Activated CD4-positive, alpha-beta T cell treated with anti-CD3 and anti-CD28 coated beads, Interleukin-2, amount 10 ng/mL, durations not matched to agents 7 days and 5 days (primary cell): ENCODE measurements at regions not wholly inside any gene's neighbourhood (a gene's known extent, or its start where the extent isn't known, plus 50 kb on each side); places are given as distances from the start of the nearest gene placed in this dataset.
"Not testable (repeated sequence)": the region's sequence is repeated elsewhere in the genome, so short reads cannot be mapped to it uniquely, and the experiment has no call there.

Source experiments
- CTCF ChIA-PET: fragments of 350-600 bp; sonication (Branson Sonifier 250); formaldehyde crosslinking; loops from one replicate; lab custom pipeline; 2021; ENCODE audit warnings: antibody characterized with exemption; lab: Charles Lee
- POLR2A ChIA-PET: fragments of 350-600 bp; sonication (Branson Sonifier 250); formaldehyde crosslinking; loops from one replicate; lab custom pipeline; 2021; ENCODE audit warnings: antibody characterized with exemption; lab: Charles Lee
- DNase-seq: peaks from one replicate; pipeline ENCODE4 v3.0.0-alpha.2; 2020
- H3K27ac Mint-ChIP-seq: one replicate; pipeline ENCODE4 v1.8.0; 2021; ENCODE audit warnings: mild to moderate bottlenecking, moderate library complexity, mixed read lengths
- H3K27me3 Mint-ChIP-seq: one replicate; pipeline ENCODE4 v1.8.0; 2021; ENCODE audit warnings: mixed read lengths
- H3K36me3 Mint-ChIP-seq: one replicate; pipeline ENCODE4 v1.8.0; 2021; ENCODE audit warnings: low read depth, mixed read lengths
- H3K4me1 Mint-ChIP-seq: one replicate; pipeline ENCODE4 v1.8.0; 2021; ENCODE audit warnings: mixed read lengths
- H3K4me3 Mint-ChIP-seq: one replicate; pipeline ENCODE4 v1.8.0; 2021; ENCODE audit warnings: mild to moderate bottlenecking, moderate library complexity, mixed read lengths
- H3K9me3 Mint-ChIP-seq: one replicate; pipeline ENCODE4 v1.8.0; 2021; ENCODE audit warnings: mixed read lengths

- DNase-seq: no peak
- H3K27me3 Mint-ChIP-seq: no peaks in the 10 kb centered on the region
- no peak overlapping the region for H3K27ac Mint-ChIP-seq
- no peak overlapping the region for H3K4me3 Mint-ChIP-seq
- POLR2A ChIA-PET: no interaction called here
- H3K9me3 Mint-ChIP-seq: peaks cover 12% of the 10 kb centered on the region
- H3K4me1 Mint-ChIP-seq: no peaks in the 10 kb centered on the region
- CTCF ChIA-PET: no interaction called here
- no peaks in the 10 kb centered on the region for H3K36me3 Mint-ChIP-seq
These were observed 592.9 kb upstream of the FLRT2 start for GRCh38 chr14:84937016-84937415.

- no peaks in the 10 kb centered on the region for H3K4me1 Mint-ChIP-seq
- no peak for DNase-seq
- no peaks in the 10 kb centered on the region for H3K36me3 Mint-ChIP-seq
- no peaks in the 10 kb centered on the region for H3K27me3 Mint-ChIP-seq
- no peak overlapping the region for H3K27ac Mint-ChIP-seq
- POLR2A ChIA-PET: no interaction called here
- CTCF ChIA-PET: no interaction called here
- H3K9me3 Mint-ChIP-seq: peaks cover 9% of the 10 kb centered on the region
- H3K4me3 Mint-ChIP-seq: no peak overlapping the region
These were observed 592.5 kb upstream of the FLRT2 start for GRCh38 chr14:84937449-84937848.

GRCh38 chr14:84944901-84945300, 585.0 kb upstream of the FLRT2 start:
- CTCF ChIA-PET, H3K4me1 Mint-ChIP-seq, H3K27me3 Mint-ChIP-seq, H3K27ac Mint-ChIP-seq, H3K4me3 Mint-ChIP-seq, H3K36me3 Mint-ChIP-seq, DNase-seq, H3K9me3 Mint-ChIP-seq, POLR2A ChIA-PET: not testable (repeated sequence)

DNA sequence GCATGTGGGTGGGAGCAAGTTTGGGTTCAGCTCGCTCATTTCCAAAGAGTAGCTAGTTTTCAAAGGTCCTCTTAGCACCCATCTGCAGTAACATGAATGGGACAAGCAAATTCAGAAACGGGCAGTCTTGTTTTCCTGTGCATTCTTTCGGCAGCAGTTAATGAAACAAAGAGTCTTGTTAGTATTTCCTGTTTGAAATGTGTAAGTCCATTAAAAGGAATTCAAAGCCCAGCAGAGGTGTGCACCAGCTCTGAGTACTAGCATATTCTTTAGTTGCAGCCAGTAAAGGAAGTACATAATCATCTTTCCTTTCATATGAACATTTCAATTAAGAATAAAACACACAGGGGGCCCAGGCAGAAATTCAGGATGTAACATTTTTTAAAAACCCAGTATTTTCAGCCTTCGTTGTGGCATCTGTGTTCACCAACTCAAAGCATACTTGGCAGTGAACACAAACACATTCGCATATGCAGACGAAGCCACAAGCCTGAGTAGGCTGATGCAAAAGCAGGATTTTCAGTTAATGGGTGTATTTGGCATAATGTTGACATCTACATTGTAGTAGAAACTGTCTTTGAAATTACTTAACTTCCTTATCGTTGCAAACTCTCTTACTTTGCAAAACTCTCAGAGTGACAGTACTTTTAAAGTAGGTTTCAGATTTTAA, 570.0 kb upstream of the FLRT2 start:
- Mint-ChIP-seq H3K4me3 (no peak overlapping the region), H3K27ac (no peak overlapping the region), H3K27me3 (no peaks in the 10 kb centered on the region), H3K4me1 (no peaks in the 10 kb centered on the region), H3K36me3 (no peaks in the 10 kb centered on the region), H3K9me3 (peaks cover 14% of the 10 kb centered on the region)
- CTCF ChIA-PET: no interaction called here
- DNase-seq: no peak
- POLR2A ChIA-PET: no interaction called here

DNA sequence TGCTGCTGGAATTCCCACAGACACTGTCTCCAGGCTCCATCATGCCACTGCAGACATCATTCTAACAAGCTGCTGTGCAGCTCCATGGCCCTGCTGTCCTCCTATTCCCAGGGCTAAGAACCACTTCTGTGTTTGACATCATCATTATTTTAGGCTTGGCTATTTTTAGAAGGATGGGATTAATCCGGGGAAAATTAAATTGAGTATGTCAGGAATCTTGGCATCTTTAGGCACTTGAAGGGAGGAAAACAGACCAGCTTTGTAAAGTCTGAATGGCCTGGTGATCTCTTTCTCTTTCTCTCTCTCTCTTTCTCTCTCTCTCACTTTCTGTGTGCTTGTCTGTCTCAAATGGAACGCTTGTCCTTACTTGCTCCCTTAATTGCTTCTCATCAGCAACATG, 568.3 kb upstream of the FLRT2 start:
- CTCF ChIA-PET: no interaction called here
- POLR2A ChIA-PET: no interaction called here
- DNase-seq: no peak
- Mint-ChIP-seq H3K27ac (no peak overlapping the region), H3K4me1 (no peaks in the 10 kb centered on the region), H3K36me3 (no peaks in the 10 kb centered on the region), H3K27me3 (no peaks in the 10 kb centered on the region), H3K4me3 (no peak overlapping the region), H3K9me3 (peaks cover 8% of the 10 kb centered on the region)

GRCh38 chr14:84963518-84963917, 566.4 kb upstream of the FLRT2 start:
- H3K9me3 Mint-ChIP-seq: peaks cover 2% of the 10 kb centered on the region
- ChIA-PET CTCF (no interaction called here), POLR2A (no interaction called here)
- DNase-seq: no peak
- H3K36me3 Mint-ChIP-seq: no peaks in the 10 kb centered on the region
- H3K4me3 Mint-ChIP-seq: no peak overlapping the region
- no peaks in the 10 kb centered on the region for H3K4me1 Mint-ChIP-seq
- no peak overlapping the region for H3K27ac Mint-ChIP-seq
- no peaks in the 10 kb centered on the region for H3K27me3 Mint-ChIP-seq

DNA sequence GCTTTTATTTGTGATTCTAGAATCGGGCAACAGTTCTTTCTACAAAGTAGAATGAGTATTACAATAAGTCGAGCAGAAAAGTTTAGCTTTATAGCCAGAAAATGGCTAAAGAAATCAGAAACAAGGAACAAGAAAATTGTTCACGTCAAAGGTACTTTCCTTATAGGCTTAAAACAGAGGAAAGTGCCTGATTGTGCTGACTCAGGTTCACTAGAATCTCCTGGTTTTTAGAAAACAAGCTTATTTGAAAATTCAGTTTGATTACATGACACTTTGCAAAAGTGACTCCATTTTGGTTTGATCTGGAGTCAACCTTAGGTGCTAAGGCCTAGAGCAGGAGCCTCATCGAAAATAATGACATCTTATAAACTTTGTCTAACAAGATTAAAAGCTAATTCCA, 564.7 kb upstream of the FLRT2 start:
- H3K27ac Mint-ChIP-seq: no peak overlapping the region
- H3K27me3 Mint-ChIP-seq: no peaks in the 10 kb centered on the region
- H3K4me1 Mint-ChIP-seq: no peaks in the 10 kb centered on the region
- ChIA-PET POLR2A (no interaction called here), CTCF (no interaction called here)
- peaks cover 2% of the 10 kb centered on the region for H3K9me3 Mint-ChIP-seq
- no peak overlapping the region for H3K4me3 Mint-ChIP-seq
- no peak for DNase-seq
- no peaks in the 10 kb centered on the region for H3K36me3 Mint-ChIP-seq

DNA sequence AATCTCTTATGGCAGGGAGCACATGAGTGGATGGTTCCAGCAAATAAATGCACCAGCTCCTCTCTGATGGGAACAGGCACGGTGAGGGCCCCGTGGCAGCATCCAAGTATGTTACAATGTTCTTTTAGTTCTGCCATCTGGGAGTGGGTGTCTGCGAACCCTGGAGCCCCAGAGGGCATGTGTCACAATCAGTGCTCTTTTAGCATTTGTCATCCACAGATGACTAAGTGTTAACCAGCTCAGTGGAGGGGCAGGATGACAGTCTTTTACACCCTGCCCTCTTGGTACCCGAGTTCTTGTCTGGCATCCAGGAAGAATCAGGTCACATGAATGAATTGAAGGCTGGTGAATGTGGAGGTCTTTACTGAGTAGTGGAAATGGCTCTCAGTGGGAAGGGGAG, 560.4 kb upstream of the FLRT2 start:
- no peak for DNase-seq
- H3K9me3 Mint-ChIP-seq: peaks cover 4% of the 10 kb centered on the region
- CTCF ChIA-PET: no interaction called here
- H3K36me3 Mint-ChIP-seq: no peaks in the 10 kb centered on the region
- no peak overlapping the region for H3K27ac Mint-ChIP-seq
- no peaks in the 10 kb centered on the region for H3K4me1 Mint-ChIP-seq
- H3K27me3 Mint-ChIP-seq: no peaks in the 10 kb centered on the region
- no peak overlapping the region for H3K4me3 Mint-ChIP-seq
- POLR2A ChIA-PET: no interaction called here

DNA sequence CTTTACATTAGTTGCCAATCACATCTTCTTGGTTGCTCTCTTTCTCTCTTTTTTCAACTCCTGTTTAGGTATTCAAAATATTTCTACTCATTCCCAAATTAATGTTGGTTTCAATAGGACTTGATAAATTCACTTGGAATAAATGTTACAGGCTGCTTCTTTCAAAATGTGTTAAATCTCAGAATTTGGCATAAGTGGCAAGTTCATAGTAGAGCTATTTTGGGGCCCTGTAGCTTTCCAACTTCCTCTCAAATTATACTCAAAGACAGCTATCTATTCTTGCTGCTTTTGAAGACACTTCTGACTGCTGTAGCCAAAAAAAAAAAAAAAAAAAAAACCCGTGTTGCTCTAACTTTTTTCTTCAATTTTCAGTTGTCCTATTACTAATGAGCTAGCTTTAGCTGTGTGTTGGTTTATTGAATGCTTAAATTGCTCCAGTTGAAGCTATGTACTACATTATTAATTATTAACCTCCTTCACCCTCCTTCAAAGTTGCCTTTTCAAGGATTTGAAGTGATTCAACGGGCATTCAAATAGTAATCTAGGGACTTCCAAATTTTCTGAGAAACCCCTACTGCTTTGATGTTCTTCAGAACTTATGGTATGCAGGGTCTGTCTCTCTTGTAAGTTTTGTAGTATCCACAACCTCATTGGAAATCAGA, 554.6 kb upstream of the FLRT2 start:
- no peak for DNase-seq
- H3K27me3 Mint-ChIP-seq: no peaks in the 10 kb centered on the region
- ChIA-PET CTCF (no interaction called here), POLR2A (no interaction called here)
- H3K4me3 Mint-ChIP-seq: no peak overlapping the region
- H3K9me3 Mint-ChIP-seq: peaks cover 4% of the 10 kb centered on the region
- no peak overlapping the region for H3K27ac Mint-ChIP-seq
- no peaks in the 10 kb centered on the region for H3K4me1 Mint-ChIP-seq
- H3K36me3 Mint-ChIP-seq: no peaks in the 10 kb centered on the region

DNA sequence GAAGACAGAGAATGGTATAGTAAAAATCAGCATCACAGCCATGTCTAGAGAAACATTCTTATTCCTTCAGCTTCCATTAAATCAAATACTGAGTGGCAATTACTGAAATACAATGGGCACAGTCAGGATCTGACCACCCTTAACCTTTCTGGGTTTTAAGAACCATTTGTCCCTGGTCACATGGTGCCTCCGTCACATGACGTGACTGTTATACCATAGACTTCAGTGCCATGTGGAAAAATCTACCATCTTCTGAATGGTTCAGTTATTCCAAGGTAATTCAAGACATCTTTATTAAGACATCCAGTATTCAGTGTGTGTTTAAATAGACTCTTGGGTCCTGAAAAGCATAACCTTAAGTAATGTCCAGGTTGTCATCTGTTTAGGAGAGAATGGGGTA, 553.1 kb upstream of the FLRT2 start:
- Mint-ChIP-seq H3K27ac (no peak overlapping the region), H3K9me3 (peaks cover 4% of the 10 kb centered on the region), H3K4me1 (no peaks in the 10 kb centered on the region), H3K27me3 (no peaks in the 10 kb centered on the region), H3K4me3 (no peak overlapping the region), H3K36me3 (no peaks in the 10 kb centered on the region)
- CTCF ChIA-PET: no interaction called here
- DNase-seq: no peak
- POLR2A ChIA-PET: no interaction called here

GRCh38 chr14:84987042-84987441, 542.9 kb upstream of the FLRT2 start:
- no peak for DNase-seq
- POLR2A ChIA-PET: no interaction called here
- H3K36me3 Mint-ChIP-seq: no peaks in the 10 kb centered on the region
- H3K4me3 Mint-ChIP-seq: no peak overlapping the region
- no peaks in the 10 kb centered on the region for H3K4me1 Mint-ChIP-seq
- peaks cover 8% of the 10 kb centered on the region for H3K9me3 Mint-ChIP-seq
- CTCF ChIA-PET: no interaction called here
- no peaks in the 10 kb centered on the region for H3K27me3 Mint-ChIP-seq
- no peak overlapping the region for H3K27ac Mint-ChIP-seq

GRCh38 chr14:84988357-84988756, 541.6 kb upstream of the FLRT2 start:
- no peak for DNase-seq
- POLR2A ChIA-PET: no interaction called here
- CTCF ChIA-PET: no interaction called here
- peaks cover 8% of the 10 kb centered on the region for H3K9me3 Mint-ChIP-seq
- no peak overlapping the region for H3K27ac Mint-ChIP-seq
- no peak overlapping the region for H3K4me3 Mint-ChIP-seq
- no peaks in the 10 kb centered on the region for H3K4me1 Mint-ChIP-seq
- H3K27me3 Mint-ChIP-seq: no peaks in the 10 kb centered on the region
- no peaks in the 10 kb centered on the region for H3K36me3 Mint-ChIP-seq

GRCh38 chr14:84991021-84991420, 538.9 kb upstream of the FLRT2 start:
- POLR2A ChIA-PET: no interaction called here
- no peaks in the 10 kb centered on the region for H3K36me3 Mint-ChIP-seq
- CTCF ChIA-PET: no interaction called here
- peaks cover 5% of the 10 kb centered on the region for H3K9me3 Mint-ChIP-seq
- no peak overlapping the region for H3K27ac Mint-ChIP-seq
- H3K27me3 Mint-ChIP-seq: no peaks in the 10 kb centered on the region
- no peak overlapping the region for H3K4me3 Mint-ChIP-seq
- H3K4me1 Mint-ChIP-seq: no peaks in the 10 kb centered on the region
- no peak for DNase-seq

- H3K4me1 Mint-ChIP-seq: no peaks in the 10 kb centered on the region
- POLR2A ChIA-PET: no interaction called here
These were observed 531.7 kb upstream of the FLRT2 start for GRCh38 chr14:84998216-84998615.

More at GRCh38 chr14:84998216-84998615, 531.7 kb upstream of the FLRT2 start:
- H3K4me3 Mint-ChIP-seq: no peak overlapping the region
- CTCF ChIA-PET: no interaction called here
- no peak overlapping the region for H3K27ac Mint-ChIP-seq
- no peaks in the 10 kb centered on the region for H3K36me3 Mint-ChIP-seq
- H3K27me3 Mint-ChIP-seq: no peaks in the 10 kb centered on the region
- no peak for DNase-seq
- peaks cover 10% of the 10 kb centered on the region for H3K9me3 Mint-ChIP-seq
